ENCODE measurements at regions not wholly inside any gene's neighbourhood (a gene's known extent, or its start where the extent isn't known, plus 50 kb on each side); places are given as distances from the start of the nearest gene placed in this dataset.

GRCh38 chr2:193776988-193777387 lies 1582.3 kb upstream of the TMEFF2 start:
- no peak overlapping the region for H2BK12ac ChIP-seq (ENCODE audit: low read depth, low read length)
- H4K91ac ChIP-seq (replicated peaks; ENCODE audit: insufficient read length, low read length) = no peak overlapping the region
- ChIA-PET CTCF (ENCODE audit: partially characterized antibody) (no interaction called here), POLR2A (ENCODE audit: partially characterized antibody) (no interaction called here)
- H4K20me1 ChIP-seq (replicated peaks in 1 of 2; ENCODE audit: control insufficient read depth in 1 of 2, insufficient read depth in 2 of 2, low read length in 2 of 2) = no peaks in the 10 kb centered on the region
- H3K79me1 ChIP-seq (ENCODE audit: low read depth, low read length) = no peaks in the 10 kb centered on the region
- H3K36me3 ChIP-seq (ENCODE audit: control insufficient read depth in 2 of 4, insufficient read depth in 4 of 4, low read length in 3 of 4) = no peaks in the 10 kb centered on the region
- H3K9me3 ChIP-seq (ENCODE audit: insufficient read depth in 2 of 2, low read depth in 1 of 2, low read length in 1 of 2) = no peaks in the 10 kb centered on the region
- H2BK20ac ChIP-seq (ENCODE audit: low read length) = no peak overlapping the region
- no peak overlapping the region for H2AFZ ChIP-seq (ENCODE audit: low read length)
- H3K27me3 ChIP-seq (replicated peaks in 1 of 4; ENCODE audit: control insufficient read depth in 3 of 4, extremely low read depth in 1 of 4, insufficient read depth in 3 of 4, low read length in 3 of 4) = no peaks in the 10 kb centered on the region
- FAIRE-seq (no peak), DNase-seq (ENCODE audit: low read depth in 1 of 2, low spot score in 2 of 2) (no peak)
- H3K9ac ChIP-seq (replicated peaks in 1 of 4; ENCODE audit: extremely low read depth in 1 of 4, low read depth in 3 of 4, low read length in 3 of 4) = no peak overlapping the region
- H2AK5ac ChIP-seq (ENCODE audit: low read depth, low read length) = no peak overlapping the region
- H4K5ac ChIP-seq (ENCODE audit: insufficient read length, low read depth, low read length) = no peak overlapping the region
- no peak overlapping the region for H3K4me2 ChIP-seq (ENCODE audit: insufficient read depth in 1 of 2, low read depth in 2 of 2, low read length in 2 of 2)
- no peak overlapping the region for H3K14ac ChIP-seq (ENCODE audit: insufficient read length)
- H3K4ac ChIP-seq (replicated peaks; ENCODE audit: insufficient read length, low read depth, low read length) = no peak overlapping the region
- no peaks in the 10 kb centered on the region for H3K4me1 ChIP-seq (replicated peaks in 1 of 4; ENCODE audit: control insufficient read depth in 3 of 4, insufficient read depth in 4 of 4, low read length in 3 of 4)
- H3K23me2 ChIP-seq (ENCODE audit: low read depth, low read length) = no peaks in the 10 kb centered on the region
- H3K18ac ChIP-seq (ENCODE audit: extremely low read depth, low read length) = no peak overlapping the region
- no peak overlapping the region for H2BK120ac ChIP-seq (replicated peaks; ENCODE audit: low read depth, low read length)
- H2BK5ac ChIP-seq (ENCODE audit: low read depth, low read length) = no peak overlapping the region
- no peaks in the 10 kb centered on the region for H3K79me2 ChIP-seq (ENCODE audit: control insufficient read depth in 1 of 2, insufficient read depth in 2 of 2, low read length in 2 of 2)
- no peak for TF ChIP-seq TCF12 (IDR thresholded peaks at IDR 0.05; ENCODE audit: low read depth, low read length)
- TF ChIP-seq RAD21 (IDR thresholded peaks at IDR 0.05 in 1 of 2, conservative IDR thresholded peaks at IDR 0.05 in 1 of 2; ENCODE audit: low read depth in 2 of 2, low read length in 2 of 2) = peak; percentile 20; a peak in 1 of 4 replicates
- H4K8ac ChIP-seq (ENCODE audit: extremely low read depth, insufficient read depth, low read length) = no peak overlapping the region
- no peak overlapping the region for H3K56ac ChIP-seq (replicated peaks; ENCODE audit: insufficient read length, low read depth, low read length)
- no peak overlapping the region for H3K27ac ChIP-seq (ENCODE audit: low read depth, low read length)
- no peak overlapping the region for H3K23ac ChIP-seq (ENCODE audit: insufficient read length)
- no peak overlapping the region for H3K4me3 ChIP-seq (ENCODE audit: extremely low read depth in 1 of 4, insufficient read depth in 2 of 4, low read depth in 3 of 4, low read length in 4 of 4)
- H2BK15ac ChIP-seq (ENCODE audit: low read length) = no peak overlapping the region
- WGBS, 2 experiments (ENCODE audit: extremely low coverage in 1 of 2, insufficient coverage in 1 of 2, insufficient read length in 1 of 2, insufficient replicate concordance in 2 of 2, low coverage in 1 of 2, low lambda C conversion rate in 2 of 2, missing lambda C conversion rate in 1 of 2) = 83% methylated on average over 1 of the region's 1 CpG; no CpG with 5 or more reads in 1 of the 2 experiments
